ENCODE measurements at regions not wholly inside any gene's neighbourhood (a gene's known extent, or its start where the extent isn't known, plus 50 kb on each side); places are given as distances from the start of the nearest gene placed in this dataset.
A peak's percentile ranks its signal among the peaks of the same experiment; 100 is the strongest.

GRCh38 chr10:30557884-30558283 lies 71.7 kb downstream of the LYZL2 start (continued):
- TF ChIP-seq ZBTB7A (IDR thresholded peaks at IDR 0.05; ENCODE audit: borderline replicate concordance, control insufficient read depth, low read depth, low read length): no peak
- peak; percentile 94 for TF ChIP-seq C11orf30 (IDR thresholded peaks at IDR 0.05; ENCODE audit: low read depth)
- peak; percentile 45 for TF ChIP-seq TAF9B (IDR thresholded peaks at IDR 0.05; ENCODE audit: partially characterized antibody)
- TF ChIP-seq BRD9 (IDR thresholded peaks at IDR 0.05; ENCODE audit: low read depth, partially characterized antibody): no peak
- no peak for TF ChIP-seq ZFP30 (CRISPR knock-in tag; IDR thresholded peaks at IDR 0.05; ENCODE audit: borderline replicate concordance)
- peak; percentile 26; the same call in 1 of the 2 replicates for TF ChIP-seq EP400 (IDR thresholded peaks at IDR 0.05)
- no peak for TF ChIP-seq ZNF584 (CRISPR knock-in tag; IDR thresholded peaks at IDR 0.05; ENCODE audit: low read depth)
- TF ChIP-seq ZBTB43 (CRISPR knock-in tag; IDR thresholded peaks at IDR 0.05): no peak
- no peak for TF ChIP-seq RHOXF2B (CRISPR knock-in tag; conservative IDR thresholded peaks at IDR 0.05)
- TF ChIP-seq FOXJ3 (CRISPR knock-in tag; IDR thresholded peaks at IDR 0.05): no peak
- TF ChIP-seq PHB2 (IDR thresholded peaks at IDR 0.05; ENCODE audit: low read depth): no peak
- TF ChIP-seq ZNF282 (CRISPR knock-in tag; IDR thresholded peaks at IDR 0.05): no peak
- peak; percentile 66 for TF ChIP-seq FOSL1 (tag; conservative IDR thresholded peaks at IDR 0.05)
- TF ChIP-seq BCLAF1 (IDR thresholded peaks at IDR 0.05; ENCODE audit: borderline replicate concordance in 1 of 2, control insufficient read depth in 1 of 2, low read depth in 2 of 2, low read length in 1 of 2): no peak
- no peak for TF ChIP-seq ZNF408 (CRISPR knock-in tag; IDR thresholded peaks at IDR 0.05; ENCODE audit: low read depth)
- no peak for TF ChIP-seq RBM22 (IDR thresholded peaks at IDR 0.05; ENCODE audit: low read depth, low read length, poor library complexity, severe bottlenecking)
- no peak for TF ChIP-seq MTA2 (IDR thresholded peaks at IDR 0.05; ENCODE audit: low read depth)
- TF ChIP-seq E2F8 (IDR thresholded peaks at IDR 0.05; ENCODE audit: low read depth, partially characterized antibody): no peak
- peak; percentile 97 for TF ChIP-seq MAFG (tag; conservative IDR thresholded peaks at IDR 0.05)
- TF ChIP-seq SMARCE1 (IDR thresholded peaks at IDR 0.05): 0 out of 2 replicates have a peak, but pooled peaks have one; percentile 26
- no peak for TF ChIP-seq NR2C1 (IDR thresholded peaks at IDR 0.05)
- TF ChIP-seq NR2C1 (tag; IDR thresholded peaks at IDR 0.05): no peak
- TF ChIP-seq BHLHE40 (IDR thresholded peaks at IDR 0.05; ENCODE audit: low read length): no peak

Data from K562 (cell line).